ENCODE measurements at regions not wholly inside any gene's neighbourhood (a gene's known extent, or its start where the extent isn't known, plus 50 kb on each side); places are given as distances from the start of the nearest gene placed in this dataset.
A peak's percentile ranks its signal among the peaks of the same experiment; 100 is the strongest.

- Histone ChIP-seq H4K91ac (replicated peaks; ENCODE audit: insufficient read length, low read length) (no peak overlapping the region), H3K79me1 (ENCODE audit: low read depth, low read length) (no peaks in the 10 kb centered on the region), H3K4me2 (ENCODE audit: insufficient read depth in 1 of 2, low read depth in 2 of 2, low read length in 2 of 2) (no peak overlapping the region), H3K36me3 (ENCODE audit: control insufficient read depth in 2 of 4, insufficient read depth in 4 of 4, low read length in 3 of 4) (no peaks in the 10 kb centered on the region), H4K5ac (ENCODE audit: insufficient read length, low read depth, low read length) (no peak overlapping the region), H3K27me3 (replicated peaks in 1 of 4; ENCODE audit: control insufficient read depth in 3 of 4, extremely low read depth in 1 of 4, insufficient read depth in 3 of 4, low read length in 3 of 4) (no peaks in the 10 kb centered on the region), H3K14ac (ENCODE audit: insufficient read length) (no peak overlapping the region), H4K20me1 (replicated peaks in 1 of 2; ENCODE audit: control insufficient read depth in 1 of 2, insufficient read depth in 2 of 2, low read length in 2 of 2) (no peaks in the 10 kb centered on the region), H3K4ac (replicated peaks; ENCODE audit: insufficient read length, low read depth, low read length) (no peak overlapping the region), H4K8ac (ENCODE audit: extremely low read depth, insufficient read depth, low read length) (no peak overlapping the region), H2AK5ac (ENCODE audit: low read depth, low read length) (no peak overlapping the region), H3K4me3 (ENCODE audit: extremely low read depth in 1 of 4, insufficient read depth in 2 of 4, low read depth in 3 of 4, low read length in 4 of 4) (no peak overlapping the region), H2BK120ac (replicated peaks; ENCODE audit: low read depth, low read length) (no peak overlapping the region), H3K9ac (replicated peaks in 1 of 4; ENCODE audit: extremely low read depth in 1 of 4, low read depth in 3 of 4, low read length in 3 of 4) (no peak overlapping the region), H3K27ac (ENCODE audit: low read depth, low read length) (no peak overlapping the region), H2BK5ac (ENCODE audit: low read depth, low read length) (no peak overlapping the region), H2BK12ac (ENCODE audit: low read depth, low read length) (no peak overlapping the region), H3K79me2 (ENCODE audit: control insufficient read depth in 1 of 2, insufficient read depth in 2 of 2, low read length in 2 of 2) (no peaks in the 10 kb centered on the region), H3K56ac (replicated peaks; ENCODE audit: insufficient read length, low read depth, low read length) (no peak overlapping the region), H2BK15ac (ENCODE audit: low read length) (no peak overlapping the region), H3K23ac (ENCODE audit: insufficient read length) (no peak overlapping the region), H3K18ac (ENCODE audit: extremely low read depth, low read length) (no peak overlapping the region), H3K23me2 (ENCODE audit: low read depth, low read length) (no peaks in the 10 kb centered on the region), H2AFZ (ENCODE audit: low read length) (no peak overlapping the region), H3K9me3 (ENCODE audit: insufficient read depth in 2 of 2, low read depth in 1 of 2, low read length in 1 of 2) (peaks cover 2 to 3% of the 10 kb centered on the region in 2 experiments; a peak in 1 of 4 replicates), H3K4me1 (replicated peaks in 1 of 4; ENCODE audit: control insufficient read depth in 3 of 4, insufficient read depth in 4 of 4, low read length in 3 of 4) (no peaks in the 10 kb centered on the region), H2BK20ac (ENCODE audit: low read length) (no peak overlapping the region)
- POLR2A ChIA-PET (ENCODE audit: partially characterized antibody), result interaction anchor here (0.9 kb wide), 1 partner anchor 52 kb away, joined by 3 read pairs; no protein-coding TSS in a partner anchor
- WGBS, 2 experiments (ENCODE audit: extremely low coverage in 1 of 2, insufficient coverage in 1 of 2, insufficient read length in 1 of 2, insufficient replicate concordance in 2 of 2, low coverage in 1 of 2, low lambda C conversion rate in 2 of 2, missing lambda C conversion rate in 1 of 2), result 93% methylated on average over 6 of the region's 6 CpGs; no CpG with 5 or more reads in 1 of the 2 experiments
- CTCF ChIA-PET (ENCODE audit: partially characterized antibody), result no interaction called here
- no peak for FAIRE-seq
- peak in 1 of 2 experiments; percentile 27 for DNase-seq (ENCODE audit: low read depth in 1 of 2, low spot score in 2 of 2)
- TF ChIP-seq YY1 (IDR thresholded peaks at IDR 0.05; ENCODE audit: low read depth, low read length), result no peak
- no peak for TF ChIP-seq PHF8 (conservative IDR thresholded peaks at IDR 0.05; ENCODE audit: low read depth, low read length)
- no peak for TF ChIP-seq POLR2AphosphoS5 (IDR thresholded peaks at IDR 0.05; ENCODE audit: low read depth, low read length)
- TF ChIP-seq CHD2 (IDR thresholded peaks at IDR 0.05; ENCODE audit: low read length), result no peak
- TF ChIP-seq TAF7 (optimal IDR thresholded peaks at IDR 0.05; ENCODE audit: borderline replicate concordance, low read depth, low read length), result no peak
- TF ChIP-seq BCL11A (IDR thresholded peaks at IDR 0.05; ENCODE audit: low read depth in 2 of 2, low read length in 2 of 2), result no peak
- no peak for TF ChIP-seq KDM5A (IDR thresholded peaks at IDR 0.05; ENCODE audit: low read length)
- no peak for TF ChIP-seq TCF12 (IDR thresholded peaks at IDR 0.05; ENCODE audit: low read depth, low read length)
- no peak for TF ChIP-seq SIRT6 (IDR thresholded peaks at IDR 0.05; ENCODE audit: low read length)
- no peak for TF ChIP-seq CTBP2 (IDR thresholded peaks at IDR 0.05; ENCODE audit: borderline replicate concordance, insufficient read depth, insufficient read length, low read length)
- TF ChIP-seq TBP (IDR thresholded peaks at IDR 0.05; ENCODE audit: low read depth, low read length), result no peak
- TF ChIP-seq BRCA1 (IDR thresholded peaks at IDR 0.05; ENCODE audit: low read depth, low read length), result no peak
- TF ChIP-seq RAD21 (IDR thresholded peaks at IDR 0.05 in 1 of 2, conservative IDR thresholded peaks at IDR 0.05 in 1 of 2; ENCODE audit: low read depth in 2 of 2, low read length in 2 of 2), result no peak
- no peak for TF ChIP-seq KDM4A (IDR thresholded peaks at IDR 0.05; ENCODE audit: low read depth, low read length, severe bottlenecking)
- no peak for TF ChIP-seq CEBPB (IDR thresholded peaks at IDR 0.05; ENCODE audit: low read depth, low read length)
- no peak for TF ChIP-seq SP4 (IDR thresholded peaks at IDR 0.05; ENCODE audit: low read length)
- TF ChIP-seq SIX5 (IDR thresholded peaks at IDR 0.05; ENCODE audit: low read depth, low read length), result no peak
These were observed 166.0 kb upstream of the ZNF536 start for GRCh38 chr19:30206187-30206586.

All from H1 (cell line).